ENCODE measurements at regions not wholly inside any gene's neighbourhood (a gene's known extent, or its start where the extent isn't known, plus 50 kb on each side); places are given as distances from the start of the nearest gene placed in this dataset.

- no peak overlapping the region for H3K4me3 Mint-ChIP-seq (ENCODE audit: low read depth)
- no peaks in the 10 kb centered on the region for H3K36me3 Mint-ChIP-seq (ENCODE audit: insufficient read depth)
- TF ChIP-seq CTCF (IDR thresholded peaks at IDR 0.05; ENCODE audit: unreplicated experiment): no peak
- H3K27ac Mint-ChIP-seq: no peak overlapping the region
- DNase-seq (ENCODE audit: low spot score, unreplicated experiment): no peak
- no peaks in the 10 kb centered on the region for H3K4me1 Mint-ChIP-seq (ENCODE audit: low read depth)
- H3K9me3 Mint-ChIP-seq (ENCODE audit: low read depth): peaks cover 3% of the 10 kb centered on the region
- H3K27me3 Mint-ChIP-seq: peaks cover 6% of the 10 kb centered on the region
Observed at GRCh38 chr5:158063052-158063451, 204.1 kb upstream of the CLINT1 start.

GRCh38 chr5:158061451-158061850 is 202.5 kb upstream of the CLINT1 start:
- no peaks in the 10 kb centered on the region for H3K4me1 Mint-ChIP-seq (ENCODE audit: low read depth)
- no peak overlapping the region for H3K4me3 Mint-ChIP-seq (ENCODE audit: low read depth)
- DNase-seq (ENCODE audit: low spot score, unreplicated experiment): no peak
- TF ChIP-seq CTCF (IDR thresholded peaks at IDR 0.05; ENCODE audit: unreplicated experiment): no peak
- no peak overlapping the region for H3K27ac Mint-ChIP-seq
- H3K27me3 Mint-ChIP-seq: peaks cover 8% of the 10 kb centered on the region
- H3K9me3 Mint-ChIP-seq (ENCODE audit: low read depth): peaks cover 3% of the 10 kb centered on the region
- H3K36me3 Mint-ChIP-seq (ENCODE audit: insufficient read depth): no peaks in the 10 kb centered on the region

GRCh38 chr5:158060212-158060611 is 201.3 kb upstream of the CLINT1 start:
- TF ChIP-seq CTCF (IDR thresholded peaks at IDR 0.05; ENCODE audit: unreplicated experiment): no peak
- Mint-ChIP-seq H3K4me1 (ENCODE audit: low read depth) (peaks cover 2% of the 10 kb centered on the region), H3K9me3 (ENCODE audit: low read depth) (peaks cover 3% of the 10 kb centered on the region), H3K36me3 (ENCODE audit: insufficient read depth) (no peaks in the 10 kb centered on the region), H3K27ac (no peak overlapping the region), H3K27me3 (peaks cover 8% of the 10 kb centered on the region), H3K4me3 (ENCODE audit: low read depth) (no peak overlapping the region)
- DNase-seq (ENCODE audit: low spot score, unreplicated experiment): no peak

DNA sequence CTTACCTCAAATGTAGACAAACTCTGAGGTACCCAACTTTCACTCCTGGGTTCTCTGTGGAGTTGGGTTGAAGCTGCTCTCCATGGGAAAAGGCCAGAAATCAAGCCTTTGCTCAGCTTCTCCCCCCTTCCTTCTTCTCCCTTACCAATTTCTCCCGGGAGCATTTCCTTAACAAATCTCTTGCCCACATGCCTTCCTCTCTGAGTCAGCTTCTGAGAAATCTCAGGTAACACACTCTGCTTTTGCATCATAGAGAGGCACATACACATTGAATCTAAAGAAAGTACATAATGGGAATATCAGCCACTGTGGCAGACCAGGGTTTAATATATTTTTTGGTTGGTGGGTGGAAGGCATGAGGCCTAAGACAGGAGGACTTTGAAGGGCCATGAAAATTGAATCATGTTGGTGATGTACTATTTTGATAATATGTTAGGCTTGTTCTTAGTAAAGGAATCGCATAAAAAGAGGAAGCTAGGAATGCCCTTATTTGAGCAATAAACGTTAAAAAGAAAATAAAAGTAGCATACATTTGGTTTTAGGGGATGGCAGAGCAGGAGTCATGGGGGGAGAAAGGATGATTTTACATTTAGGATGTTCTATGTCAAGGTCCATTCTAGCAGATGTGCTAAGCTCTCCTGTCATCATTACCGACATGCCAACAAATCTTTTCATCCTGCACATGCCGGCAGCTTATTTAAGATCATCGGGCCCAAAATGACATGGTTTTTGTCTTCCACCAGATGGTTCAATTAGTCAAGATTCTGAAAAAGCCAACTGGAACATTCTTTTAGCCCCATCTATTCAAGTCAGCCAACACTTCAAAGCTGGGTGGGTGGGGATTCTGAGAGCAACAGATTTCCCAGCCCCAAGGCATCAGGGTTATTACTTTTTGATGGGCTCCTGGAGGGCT is 199.5 kb upstream of the CLINT1 start:
- H3K4me3 Mint-ChIP-seq (ENCODE audit: low read depth): no peak overlapping the region
- no peak for TF ChIP-seq CTCF (IDR thresholded peaks at IDR 0.05; ENCODE audit: unreplicated experiment)
- peaks cover 8% of the 10 kb centered on the region for H3K27me3 Mint-ChIP-seq

DNA sequence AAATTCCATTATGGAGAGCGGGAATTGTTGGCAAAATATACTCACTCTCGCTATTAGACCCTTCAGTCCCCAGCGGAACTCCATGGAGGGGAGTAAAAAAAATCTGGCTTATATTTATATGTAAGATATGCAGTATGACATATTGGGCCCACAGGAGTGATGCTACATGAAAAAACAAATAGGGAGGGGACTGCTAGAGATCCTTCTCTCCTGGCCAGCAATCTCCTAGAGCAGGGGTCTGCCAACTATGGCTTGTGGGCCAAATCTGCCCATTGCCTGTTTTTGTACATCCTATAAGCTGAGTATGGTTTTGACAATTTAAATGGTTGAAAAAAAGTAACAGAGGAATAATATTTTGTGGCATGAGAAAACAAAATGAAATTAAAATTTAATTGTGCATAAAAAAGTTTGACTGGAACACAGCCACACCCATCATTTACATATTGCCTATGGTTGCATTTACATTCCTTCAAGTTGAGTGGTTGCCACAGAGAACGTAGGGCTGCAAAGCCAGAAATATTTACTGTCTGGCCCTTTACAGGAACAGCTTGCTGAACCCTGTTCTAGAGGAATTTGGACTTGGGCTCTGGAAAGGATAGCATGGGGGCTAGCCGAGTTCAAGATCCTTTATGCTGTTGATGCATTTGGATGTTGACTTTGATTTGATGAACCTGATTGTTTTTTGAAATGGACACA is 197.3 kb upstream of the CLINT1 start:
- no peak for DNase-seq (ENCODE audit: low spot score, unreplicated experiment)
- no peak for TF ChIP-seq CTCF (IDR thresholded peaks at IDR 0.05; ENCODE audit: unreplicated experiment)
- no peak overlapping the region for H3K27ac Mint-ChIP-seq
- H3K27me3 Mint-ChIP-seq: peaks cover 8% of the 10 kb centered on the region
- H3K4me3 Mint-ChIP-seq (ENCODE audit: low read depth): no peak overlapping the region
- H3K9me3 Mint-ChIP-seq (ENCODE audit: low read depth): no peaks in the 10 kb centered on the region
- H3K36me3 Mint-ChIP-seq (ENCODE audit: insufficient read depth): no peaks in the 10 kb centered on the region
- H3K4me1 Mint-ChIP-seq (ENCODE audit: low read depth): peaks cover 11% of the 10 kb centered on the region

More for the DNA sequence above, 199.5 kb upstream of the CLINT1 start:
- Mint-ChIP-seq H3K4me1 (ENCODE audit: low read depth) (peaks cover 11% of the 10 kb centered on the region), H3K27ac (no peak overlapping the region), H3K9me3 (ENCODE audit: low read depth) (peaks cover 1% of the 10 kb centered on the region), H3K36me3 (ENCODE audit: insufficient read depth) (no peaks in the 10 kb centered on the region)
- DNase-seq (ENCODE audit: low spot score, unreplicated experiment): no peak
